ENCODE measurements at regions not wholly inside any gene's neighbourhood (a gene's known extent, or its start where the extent isn't known, plus 50 kb on each side); places are given as distances from the start of the nearest gene placed in this dataset.

DNA sequence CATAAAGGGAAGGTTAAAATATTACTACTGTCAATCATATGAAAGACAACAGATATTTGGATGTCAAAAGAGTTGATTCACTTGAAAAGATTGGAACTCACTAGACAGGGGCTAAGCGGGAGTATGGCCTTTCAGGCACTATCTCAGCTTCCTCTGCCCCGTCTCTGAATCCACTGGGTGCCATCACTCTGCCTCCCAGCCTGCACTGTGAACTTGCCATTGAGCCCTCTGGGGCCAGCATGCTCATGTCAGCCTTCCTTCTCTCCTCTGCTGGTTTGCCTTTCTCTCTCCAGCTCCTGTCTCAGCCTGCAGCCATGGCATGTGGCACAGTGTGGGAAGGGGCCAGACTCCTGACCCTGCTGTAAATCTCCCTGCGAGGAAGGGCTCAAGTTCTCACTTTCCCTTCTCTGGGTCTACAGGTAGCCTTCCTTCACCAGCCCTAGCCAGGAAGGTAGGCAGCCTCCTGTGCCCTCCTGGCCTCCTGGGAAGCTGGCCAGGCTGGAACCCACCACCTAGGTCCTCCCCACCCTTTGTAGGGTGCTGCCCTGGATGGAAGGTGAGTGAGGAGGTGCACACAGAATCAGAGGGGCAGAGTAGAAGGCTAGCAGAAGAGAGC lies 54.0 kb upstream of the SLCO2A1 start:
- no peak for ATAC-seq
- Mint-ChIP-seq H3K4me3 (no peak overlapping the region), H3K4me1 (no peaks in the 10 kb centered on the region), H3K27me3 (ENCODE audit: low read depth) (no peaks in the 10 kb centered on the region; the same call in 1 of the 2 replicates), H3K27ac (no peak overlapping the region), H3K36me3 (peaks cover 15% of the 10 kb centered on the region), H3K9me3 (peaks cover 35% of the 10 kb centered on the region)
- CTCF ChIA-PET: interaction anchor here (1.2 kb wide), 1 partner anchor 128 kb away, joined by 3 read pairs; no protein-coding TSS in a partner anchor
- POLR2A ChIA-PET: no interaction called here
- DNase-seq (ENCODE audit: low spot score): no peak
- TF ChIP-seq, protein P1, sequence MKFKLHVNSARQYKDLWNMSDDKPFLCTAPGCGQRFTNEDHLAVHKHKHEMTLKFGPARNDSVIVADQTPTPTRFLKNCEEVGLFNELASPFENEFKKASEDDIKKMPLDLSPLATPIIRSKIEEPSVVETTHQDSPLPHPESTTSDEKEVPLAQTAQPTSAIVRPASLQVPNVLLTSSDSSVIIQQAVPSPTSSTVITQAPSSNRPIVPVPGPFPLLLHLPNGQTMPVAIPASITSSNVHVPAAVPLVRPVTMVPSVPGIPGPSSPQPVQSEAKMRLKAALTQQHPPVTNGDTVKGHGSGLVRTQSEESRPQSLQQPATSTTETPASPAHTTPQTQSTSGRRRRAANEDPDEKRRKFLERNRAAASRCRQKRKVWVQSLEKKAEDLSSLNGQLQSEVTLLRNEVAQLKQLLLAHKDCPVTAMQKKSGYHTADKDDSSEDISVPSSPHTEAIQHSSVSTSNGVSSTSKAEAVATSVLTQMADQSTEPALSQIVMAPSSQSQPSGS (CRISPR knock-in tag; IDR thresholded peaks at IDR 0.05; ENCODE audit: borderline replicate concordance, low read depth): no peak
- TF ChIP-seq ZNF317 (CRISPR knock-in tag; IDR thresholded peaks at IDR 0.05; ENCODE audit: borderline replicate concordance, low read depth) (no peak), RORB (CRISPR knock-in tag; IDR thresholded peaks at IDR 0.05) (no peak), NR1H2 (CRISPR knock-in tag; IDR thresholded peaks at IDR 0.05) (no peak), FOXK1 (CRISPR knock-in tag; IDR thresholded peaks at IDR 0.05) (no peak), CREB1 (CRISPR knock-in tag; IDR thresholded peaks at IDR 0.05) (no peak), OVOL2 (CRISPR knock-in tag; IDR thresholded peaks at IDR 0.05; ENCODE audit: borderline replicate concordance) (no peak), GRHL2 (CRISPR knock-in tag; IDR thresholded peaks at IDR 0.05; ENCODE audit: insufficient replicate concordance, severe bottlenecking) (no peak), GABPB1 (CRISPR knock-in tag; IDR thresholded peaks at IDR 0.05) (no peak), ZNF423 (CRISPR knock-in tag; IDR thresholded peaks at IDR 0.05) (no peak), TEAD1 (CRISPR knock-in tag; IDR thresholded peaks at IDR 0.05) (no peak)
- TF ChIP-seq, protein P2, sequence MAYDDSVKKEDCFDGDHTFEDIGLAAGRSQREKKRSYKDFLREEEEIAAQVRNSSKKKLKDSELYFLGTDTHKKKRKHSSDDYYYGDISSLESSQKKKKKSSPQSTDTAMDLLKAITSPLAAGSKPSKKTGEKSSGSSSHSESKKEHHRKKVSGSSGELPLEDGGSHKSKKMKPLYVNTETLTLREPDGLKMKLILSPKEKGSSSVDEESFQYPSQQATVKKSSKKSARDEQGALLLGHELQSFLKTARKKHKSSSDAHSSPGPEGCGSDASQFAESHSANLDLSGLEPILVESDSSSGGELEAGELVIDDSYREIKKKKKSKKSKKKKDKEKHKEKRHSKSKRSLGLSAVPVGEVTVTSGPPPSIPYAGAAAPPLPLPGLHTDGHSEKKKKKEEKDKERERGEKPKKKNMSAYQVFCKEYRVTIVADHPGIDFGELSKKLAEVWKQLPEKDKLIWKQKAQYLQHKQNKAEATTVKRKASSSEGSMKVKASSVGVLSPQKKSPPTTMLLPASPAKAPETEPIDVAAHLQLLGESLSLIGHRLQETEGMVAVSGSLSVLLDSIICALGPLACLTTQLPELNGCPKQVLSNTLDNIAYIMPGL (CRISPR knock-in tag; IDR thresholded peaks at IDR 0.05): no peak
- TF ChIP-seq, protein P3, sequence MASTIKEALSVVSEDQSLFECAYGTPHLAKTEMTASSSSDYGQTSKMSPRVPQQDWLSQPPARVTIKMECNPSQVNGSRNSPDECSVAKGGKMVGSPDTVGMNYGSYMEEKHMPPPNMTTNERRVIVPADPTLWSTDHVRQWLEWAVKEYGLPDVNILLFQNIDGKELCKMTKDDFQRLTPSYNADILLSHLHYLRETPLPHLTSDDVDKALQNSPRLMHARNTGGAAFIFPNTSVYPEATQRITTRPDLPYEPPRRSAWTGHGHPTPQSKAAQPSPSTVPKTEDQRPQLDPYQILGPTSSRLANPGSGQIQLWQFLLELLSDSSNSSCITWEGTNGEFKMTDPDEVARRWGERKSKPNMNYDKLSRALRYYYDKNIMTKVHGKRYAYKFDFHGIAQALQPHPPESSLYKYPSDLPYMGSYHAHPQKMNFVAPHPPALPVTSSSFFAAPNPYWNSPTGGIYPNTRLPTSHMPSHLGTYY (CRISPR knock-in tag; IDR thresholded peaks at IDR 0.05): no peak
- TF ChIP-seq, protein P4, sequence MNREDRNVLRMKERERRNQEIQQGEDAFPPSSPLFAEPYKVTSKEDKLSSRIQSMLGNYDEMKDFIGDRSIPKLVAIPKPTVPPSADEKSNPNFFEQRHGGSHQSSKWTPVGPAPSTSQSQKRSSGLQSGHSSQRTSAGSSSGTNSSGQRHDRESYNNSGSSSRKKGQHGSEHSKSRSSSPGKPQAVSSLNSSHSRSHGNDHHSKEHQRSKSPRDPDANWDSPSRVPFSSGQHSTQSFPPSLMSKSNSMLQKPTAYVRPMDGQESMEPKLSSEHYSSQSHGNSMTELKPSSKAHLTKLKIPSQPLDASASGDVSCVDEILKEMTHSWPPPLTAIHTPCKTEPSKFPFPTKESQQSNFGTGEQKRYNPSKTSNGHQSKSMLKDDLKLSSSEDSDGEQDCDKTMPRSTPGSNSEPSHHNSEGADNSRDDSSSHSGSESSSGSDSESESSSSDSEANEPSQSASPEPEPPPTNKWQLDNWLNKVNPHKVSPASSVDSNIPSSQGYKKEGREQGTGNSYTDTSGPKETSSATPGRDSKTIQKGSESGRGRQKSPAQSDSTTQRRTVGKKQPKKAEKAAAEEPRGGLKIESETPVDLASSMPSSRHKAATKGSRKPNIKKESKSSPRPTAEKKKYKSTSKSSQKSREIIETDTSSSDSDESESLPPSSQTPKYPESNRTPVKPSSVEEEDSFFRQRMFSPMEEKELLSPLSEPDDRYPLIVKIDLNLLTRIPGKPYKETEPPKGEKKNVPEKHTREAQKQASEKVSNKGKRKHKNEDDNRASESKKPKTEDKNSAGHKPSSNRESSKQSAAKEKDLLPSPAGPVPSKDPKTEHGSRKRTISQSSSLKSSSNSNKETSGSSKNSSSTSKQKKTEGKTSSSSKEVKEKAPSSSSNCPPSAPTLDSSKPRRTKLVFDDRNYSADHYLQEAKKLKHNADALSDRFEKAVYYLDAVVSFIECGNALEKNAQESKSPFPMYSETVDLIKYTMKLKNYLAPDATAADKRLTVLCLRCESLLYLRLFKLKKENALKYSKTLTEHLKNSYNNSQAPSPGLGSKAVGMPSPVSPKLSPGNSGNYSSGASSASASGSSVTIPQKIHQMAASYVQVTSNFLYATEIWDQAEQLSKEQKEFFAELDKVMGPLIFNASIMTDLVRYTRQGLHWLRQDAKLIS (CRISPR knock-in tag; IDR thresholded peaks at IDR 0.05; ENCODE audit: borderline replicate concordance): no peak

DNA sequence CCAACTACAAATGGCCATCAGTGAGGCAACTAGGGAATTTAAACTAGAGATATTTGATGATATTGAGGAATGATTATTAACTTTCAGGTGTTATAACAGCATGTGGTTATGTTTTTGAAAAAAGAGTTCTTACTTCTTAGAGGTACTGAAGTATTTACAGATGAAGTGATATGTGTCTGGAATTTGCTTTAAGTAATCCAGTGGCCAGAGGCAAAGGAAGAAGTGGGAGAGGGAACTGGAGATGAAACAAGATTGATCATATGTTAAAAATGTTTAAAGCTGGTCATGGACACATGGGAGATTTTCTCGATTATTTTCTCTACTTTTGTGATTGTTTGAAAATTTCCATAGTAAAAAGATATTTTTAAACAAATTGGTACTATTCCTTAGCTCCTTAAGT lies 53.3 kb upstream of the SLCO2A1 start:
- Mint-ChIP-seq H3K36me3 (peaks cover 13% of the 10 kb centered on the region), H3K4me3 (no peak overlapping the region), H3K27me3 (ENCODE audit: low read depth) (no peaks in the 10 kb centered on the region; the same call in 1 of the 2 replicates), H3K4me1 (no peaks in the 10 kb centered on the region), H3K27ac (no peak overlapping the region), H3K9me3 (peaks cover 30% of the 10 kb centered on the region)
- DNase-seq (ENCODE audit: low spot score): no peak
- CTCF ChIA-PET: no interaction called here
- POLR2A ChIA-PET: no interaction called here
- no peak for ATAC-seq
- no peak for TF ChIP-seq SP1 (CRISPR knock-in tag; conservative IDR thresholded peaks at IDR 0.05)
- TF ChIP-seq CREB1 (CRISPR knock-in tag; IDR thresholded peaks at IDR 0.05): no peak
- TF ChIP-seq ZNF232 (CRISPR knock-in tag; IDR thresholded peaks at IDR 0.05): no peak
- TF ChIP-seq TCF7 (CRISPR knock-in tag; IDR thresholded peaks at IDR 0.05; ENCODE audit: low read depth): no peak
- TF ChIP-seq, protein P2 (CRISPR knock-in tag; IDR thresholded peaks at IDR 0.05): no peak
- TF ChIP-seq, protein P4 (CRISPR knock-in tag; IDR thresholded peaks at IDR 0.05; ENCODE audit: borderline replicate concordance): no peak
- TF ChIP-seq TEAD4 (CRISPR knock-in tag; IDR thresholded peaks at IDR 0.05): no peak
- no peak for TF ChIP-seq JUN (CRISPR knock-in tag; IDR thresholded peaks at IDR 0.05)
- TF ChIP-seq ZNF138 (CRISPR knock-in tag; conservative IDR thresholded peaks at IDR 0.05): no peak
